ENCODE measurements at regions not wholly inside any gene's neighbourhood (a gene's known extent, or its start where the extent isn't known, plus 50 kb on each side); places are given as distances from the start of the nearest gene placed in this dataset.
A peak's percentile ranks its signal among the peaks of the same experiment; 100 is the strongest.

- POLR2A ChIA-PET, result no interaction called here
- peak; percentile 11 to 69 (median 41) for DNase-seq
- peaks cover 2 to 8% (median 5%) of the 10 kb centered on the region in 4 donors for H3K4me1 Mint-ChIP-seq
- ATAC-seq, result peak; percentile 39 to 59
- H3K27me3 Mint-ChIP-seq, result peaks cover 9 to 49% (median 40%) of the 10 kb centered on the region in 5 donors
- no peaks in the 10 kb centered on the region for H3K9me3 Mint-ChIP-seq
- no peaks in the 10 kb centered on the region for H3K36me3 Mint-ChIP-seq
- no peak overlapping the region for H3K27ac Mint-ChIP-seq
- no peak overlapping the region for H3K4me3 Mint-ChIP-seq
These were observed 208.0 kb downstream of the TFCP2L1 start for GRCh38 chr2:121076885-121077549.

- Mint-ChIP-seq H3K27me3 (peaks cover 9 to 58% (median 35%) of the 10 kb centered on the region in 5 donors), H3K9me3 (no peaks in the 10 kb centered on the region), H3K27ac (no peak overlapping the region), H3K4me1 (peaks cover 2 to 8% (median 5%) of the 10 kb centered on the region in 4 donors), H3K4me3 (no peak overlapping the region), H3K36me3 (no peaks in the 10 kb centered on the region)
- POLR2A ChIA-PET, result interaction anchor here (0.6 kb wide), 1 partner anchor 1726 kb away, joined by 4 read pairs; no protein-coding TSS in a partner anchor
- ATAC-seq (no peak), DNase-seq (no peak)
These were observed 206.1 kb downstream of the TFCP2L1 start for GRCh38 chr2:121078899-121079298.

GRCh38 chr2:121080013-121080772 is 204.8 kb downstream of the TFCP2L1 start:
- Mint-ChIP-seq H3K27ac (no peak overlapping the region), H3K4me1 (peaks cover 2 to 7% (median 5%) of the 10 kb centered on the region in 4 donors), H3K27me3 (peaks cover 7 to 60% (median 30%) of the 10 kb centered on the region in 5 donors), H3K4me3 (no peak overlapping the region), H3K36me3 (no peaks in the 10 kb centered on the region), H3K9me3 (no peaks in the 10 kb centered on the region)
- DNase-seq (peak in 7 of 10 donors; percentile 18 to 68 (median 30)), ATAC-seq (no peak)
- POLR2A ChIA-PET, result no interaction called here

- H3K27ac Mint-ChIP-seq, result no peak overlapping the region
- H3K27me3 Mint-ChIP-seq, result peaks cover 7 to 46% (median 25%) of the 10 kb centered on the region in 5 donors
- DNase-seq (no peak), ATAC-seq (no peak)
- no peak overlapping the region for H3K4me3 Mint-ChIP-seq
- POLR2A ChIA-PET, result no interaction called here
- H3K4me1 Mint-ChIP-seq, result peaks cover 2 to 7% (median 2%) of the 10 kb centered on the region in 4 donors
- no peaks in the 10 kb centered on the region for H3K36me3 Mint-ChIP-seq
- no peaks in the 10 kb centered on the region for H3K9me3 Mint-ChIP-seq
These were observed 203.3 kb downstream of the TFCP2L1 start for GRCh38 chr2:121081701-121082100.

GRCh38 chr2:121082191-121082590 is 202.8 kb downstream of the TFCP2L1 start:
- H3K36me3 Mint-ChIP-seq, result no peaks in the 10 kb centered on the region
- H3K4me3 Mint-ChIP-seq, result no peak overlapping the region
- H3K4me1 Mint-ChIP-seq, result peaks cover 0 to 7% (median 1%) of the 10 kb centered on the region in 4 donors
- ATAC-seq (no peak), DNase-seq (no peak)
- H3K27ac Mint-ChIP-seq, result no peak overlapping the region
- POLR2A ChIA-PET, result no interaction called here
- no peaks in the 10 kb centered on the region for H3K9me3 Mint-ChIP-seq
- H3K27me3 Mint-ChIP-seq, result peaks cover 4 to 44% (median 21%) of the 10 kb centered on the region in 5 donors

GRCh38 chr2:121084130-121084680 is 200.8 kb downstream of the TFCP2L1 start:
- Mint-ChIP-seq H3K27ac (peak overlapping the region in 1 of 10 donors; percentile 29), H3K9me3 (no peaks in the 10 kb centered on the region), H3K4me3 (no peak overlapping the region), H3K4me1 (peaks cover 0 to 7% (median 1%) of the 10 kb centered on the region in 4 donors), H3K27me3 (peaks cover 4 to 35% (median 17%) of the 10 kb centered on the region in 5 donors), H3K36me3 (no peaks in the 10 kb centered on the region)
- DNase-seq (peak in 1 of 10 donors; percentile 7), ATAC-seq (no peak)
- POLR2A ChIA-PET, result no interaction called here

- Mint-ChIP-seq H3K27ac (no peak overlapping the region), H3K4me3 (no peak overlapping the region), H3K36me3 (no peaks in the 10 kb centered on the region), H3K9me3 (no peaks in the 10 kb centered on the region), H3K27me3 (peaks cover 2 to 27% (median 12%) of the 10 kb centered on the region in 5 donors), H3K4me1 (no peaks in the 10 kb centered on the region)
- peak in 1 of 10 donors; percentile 10 for DNase-seq
- ATAC-seq, result no peak
- POLR2A ChIA-PET, result no interaction called here
These were observed 199.2 kb downstream of the TFCP2L1 start for GRCh38 chr2:121085801-121086200.

- Mint-ChIP-seq H3K9me3 (peaks cover 0 to 4% (median 0%) of the 10 kb centered on the region in 9 donors), H3K4me3 (no peak overlapping the region), H3K4me1 (no peaks in the 10 kb centered on the region), H3K27me3 (peaks cover 2 to 24% (median 7%) of the 10 kb centered on the region in 5 donors), H3K36me3 (no peaks in the 10 kb centered on the region), H3K27ac (no peak overlapping the region)
- POLR2A ChIA-PET, result no interaction called here
- ATAC-seq, result no peak
- DNase-seq, result peak in 1 of 10 donors; percentile 41
These were observed 198.6 kb downstream of the TFCP2L1 start for GRCh38 chr2:121086450-121086849.

- H3K36me3 Mint-ChIP-seq, result no peaks in the 10 kb centered on the region
- H3K4me3 Mint-ChIP-seq, result no peak overlapping the region
- POLR2A ChIA-PET, result no interaction called here
- no peak overlapping the region for H3K27ac Mint-ChIP-seq
- H3K9me3 Mint-ChIP-seq, result peaks cover 0 to 4% (median 1%) of the 10 kb centered on the region in 9 donors
- no peaks in the 10 kb centered on the region for H3K4me1 Mint-ChIP-seq
- DNase-seq, result peak in 1 of 10 donors; percentile 23
- no peak for ATAC-seq
- H3K27me3 Mint-ChIP-seq, result peaks cover 2 to 20% (median 7%) of the 10 kb centered on the region in 5 donors
These were observed 197.9 kb downstream of the TFCP2L1 start for GRCh38 chr2:121087117-121087516.

GRCh38 chr2:121088251-121089165 is 196.5 kb downstream of the TFCP2L1 start:
- H3K27ac Mint-ChIP-seq, result no peak overlapping the region
- peaks cover 0 to 3% (median 0%) of the 10 kb centered on the region in 4 donors for H3K4me1 Mint-ChIP-seq
- peaks cover 0 to 11% (median 2%) of the 10 kb centered on the region in 5 donors for H3K27me3 Mint-ChIP-seq
- peaks cover 0 to 2% (median 0%) of the 10 kb centered on the region in 3 donors for H3K36me3 Mint-ChIP-seq
- POLR2A ChIA-PET, result no interaction called here
- H3K4me3 Mint-ChIP-seq, result no peak overlapping the region
- H3K9me3 Mint-ChIP-seq, result peaks cover 0 to 4% (median 1%) of the 10 kb centered on the region in 9 donors
- ATAC-seq (no peak), DNase-seq (peak in 1 of 10 donors; percentile 49)

GRCh38 chr2:121089166-121089510 is 195.9 kb downstream of the TFCP2L1 start:
- Mint-ChIP-seq H3K36me3 (peaks cover 0 to 2% (median 0%) of the 10 kb centered on the region in 3 donors), H3K27ac (no peak overlapping the region), H3K4me1 (peaks cover 0 to 3% (median 0%) of the 10 kb centered on the region in 4 donors), H3K27me3 (peaks cover 0 to 10% (median 2%) of the 10 kb centered on the region in 5 donors), H3K4me3 (no peak overlapping the region), H3K9me3 (peaks cover 0 to 4% (median 1%) of the 10 kb centered on the region in 9 donors)
- ATAC-seq, result no peak
- POLR2A ChIA-PET, result no interaction called here
- DNase-seq, result peak in 1 of 10 donors; percentile 15

- Mint-ChIP-seq H3K27ac (no peak overlapping the region), H3K4me1 (peaks cover 0 to 3% (median 0%) of the 10 kb centered on the region in 4 donors), H3K4me3 (no peak overlapping the region), H3K27me3 (peaks cover 0 to 10% (median 5%) of the 10 kb centered on the region in 5 donors), H3K9me3 (peaks cover 0 to 4% (median 1%) of the 10 kb centered on the region in 9 donors), H3K36me3 (peaks cover 0 to 2% (median 0%) of the 10 kb centered on the region in 3 donors)
- ATAC-seq, result no peak
- POLR2A ChIA-PET, result no interaction called here
- DNase-seq, result no peak
These were observed 194.8 kb downstream of the TFCP2L1 start for GRCh38 chr2:121090088-121090715.

All from naive thymus-derived CD8-positive, alpha-beta T cell (primary cell).